A549 (cell line): ENCODE measurements at regions not wholly inside any gene's neighbourhood (a gene's known extent, or its start where the extent isn't known, plus 50 kb on each side); places are given as distances from the start of the nearest gene placed in this dataset.

Source experiments
- CBX8 ChIP-seq: fragments of 200-600 bp; sonication (generic); IDR thresholded peaks from 2 replicates; pipeline ENCODE4 v1.6.1; 2016
- TF ChIP-seq, protein P1 (sequence below): fragments of >200 bp; sonication (Bioruptor Twin); formaldehyde crosslinking; IDR thresholded peaks from 3 replicates; pipeline ENCODE4 v1.5.1; 2016

- no peak for TF ChIP-seq CBX8
- TF ChIP-seq, protein P1, sequence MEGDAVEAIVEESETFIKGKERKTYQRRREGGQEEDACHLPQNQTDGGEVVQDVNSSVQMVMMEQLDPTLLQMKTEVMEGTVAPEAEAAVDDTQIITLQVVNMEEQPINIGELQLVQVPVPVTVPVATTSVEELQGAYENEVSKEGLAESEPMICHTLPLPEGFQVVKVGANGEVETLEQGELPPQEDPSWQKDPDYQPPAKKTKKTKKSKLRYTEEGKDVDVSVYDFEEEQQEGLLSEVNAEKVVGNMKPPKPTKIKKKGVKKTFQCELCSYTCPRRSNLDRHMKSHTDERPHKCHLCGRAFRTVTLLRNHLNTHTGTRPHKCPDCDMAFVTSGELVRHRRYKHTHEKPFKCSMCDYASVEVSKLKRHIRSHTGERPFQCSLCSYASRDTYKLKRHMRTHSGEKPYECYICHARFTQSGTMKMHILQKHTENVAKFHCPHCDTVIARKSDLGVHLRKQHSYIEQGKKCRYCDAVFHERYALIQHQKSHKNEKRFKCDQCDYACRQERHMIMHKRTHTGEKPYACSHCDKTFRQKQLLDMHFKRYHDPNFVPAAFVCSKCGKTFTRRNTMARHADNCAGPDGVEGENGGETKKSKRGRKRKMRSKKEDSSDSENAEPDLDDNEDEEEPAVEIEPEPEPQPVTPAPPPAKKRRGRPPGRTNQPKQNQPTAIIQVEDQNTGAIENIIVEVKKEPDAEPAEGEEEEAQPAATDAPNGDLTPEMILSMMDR: no peak
Observed at GRCh38 chr2:64818664-64819060, 164.9 kb upstream of the SERTAD2 start.
